HFF-Myc (cell line): ENCODE measurements at regions not wholly inside any gene's neighbourhood (a gene's known extent, or its start where the extent isn't known, plus 50 kb on each side); places are given as distances from the start of the nearest gene placed in this dataset.
A peak's percentile ranks its signal among the peaks of the same experiment; 100 is the strongest.

Experiments
- DNase-seq: peaks from one replicate; pipeline ENCODE4 v3.0.0-alpha.2; 2011; ENCODE audit warnings: low read depth; ENCODE audit errors: extremely low read depth
- H3K4me3 ChIP-seq: replicated peaks from 2 replicates; pipeline ENCODE4 v1.5.1; 2011; ENCODE audit warnings: low read depth, mild to moderate bottlenecking, control low read depth, low read length
- CTCF ChIP-seq: IDR thresholded peaks from 2 replicates; pipeline ENCODE4 v1.5.1; 2012; ENCODE audit warnings: mild to moderate bottlenecking, low read depth, low read length, control low read depth; ENCODE audit errors: missing control alignments

GRCh38 chr3:135889443-135889842 is 76.1 kb upstream of the PPP2R3A start:
- no peak for DNase-seq
- TF ChIP-seq CTCF = no peak
- no peak overlapping the region for H3K4me3 ChIP-seq

GRCh38 chr3:135891121-135891520 is 74.4 kb upstream of the PPP2R3A start:
- no peak for DNase-seq
- no peak overlapping the region for H3K4me3 ChIP-seq
- TF ChIP-seq CTCF = no peak

- peak; percentile 59 for DNase-seq
- no peak overlapping the region for H3K4me3 ChIP-seq
- TF ChIP-seq CTCF = peak; percentile 92
Measured at GRCh38 chr3:135895106-135895733, 70.3 kb upstream of the PPP2R3A start.

GRCh38 chr3:135895734-135896121 is 69.8 kb upstream of the PPP2R3A start:
- TF ChIP-seq CTCF = no peak
- no peak overlapping the region for H3K4me3 ChIP-seq
- DNase-seq = no peak

GRCh38 chr3:135896613-135897012 is 68.9 kb upstream of the PPP2R3A start:
- DNase-seq = no peak
- H3K4me3 ChIP-seq = no peak overlapping the region
- TF ChIP-seq CTCF = no peak

- TF ChIP-seq CTCF = no peak
- H3K4me3 ChIP-seq = no peak overlapping the region
- DNase-seq = no peak
Measured at GRCh38 chr3:135897715-135898114, 67.8 kb upstream of the PPP2R3A start.

- H3K4me3 ChIP-seq = no peak overlapping the region
- no peak for TF ChIP-seq CTCF
- no peak for DNase-seq
Measured at GRCh38 chr3:135898774-135899173, 66.8 kb upstream of the PPP2R3A start.
